GM19035 (cell line): ENCODE measurements at regions not wholly inside any gene's neighbourhood (a gene's known extent, or its start where the extent isn't known, plus 50 kb on each side); places are given as distances from the start of the nearest gene placed in this dataset.
"Not testable (repeated sequence)": the region's sequence is repeated elsewhere in the genome, so short reads cannot be mapped to it uniquely, and the experiment has no call there.

Experiments
- ATAC-seq: cut with Tn5 transposase; IDR thresholded peaks from one replicate; pipeline ENCODE4 v1.9.1; 2021; ENCODE audit not compliant: unreplicated experiment

DNA sequence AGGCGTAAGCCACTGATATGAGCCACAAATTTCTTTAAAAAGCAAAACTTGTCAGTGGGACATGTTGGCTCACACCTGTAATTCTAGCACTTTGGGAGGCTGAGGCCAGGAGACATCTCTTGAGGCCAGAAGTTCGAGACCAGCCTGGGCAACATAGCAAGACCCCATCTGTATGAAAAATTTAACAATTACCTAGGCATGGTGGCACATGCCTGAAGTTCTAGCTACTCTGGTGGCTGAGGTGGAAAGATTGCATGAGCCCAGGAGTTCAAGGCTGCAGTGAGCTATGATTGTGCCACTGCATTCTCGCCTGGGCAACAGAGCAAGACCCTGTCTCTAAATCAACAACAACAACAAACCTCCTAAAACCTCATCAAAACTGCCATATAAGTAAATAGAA is 147.6 kb upstream of the BARHL2 start:
- ATAC-seq, result no peak

DNA sequence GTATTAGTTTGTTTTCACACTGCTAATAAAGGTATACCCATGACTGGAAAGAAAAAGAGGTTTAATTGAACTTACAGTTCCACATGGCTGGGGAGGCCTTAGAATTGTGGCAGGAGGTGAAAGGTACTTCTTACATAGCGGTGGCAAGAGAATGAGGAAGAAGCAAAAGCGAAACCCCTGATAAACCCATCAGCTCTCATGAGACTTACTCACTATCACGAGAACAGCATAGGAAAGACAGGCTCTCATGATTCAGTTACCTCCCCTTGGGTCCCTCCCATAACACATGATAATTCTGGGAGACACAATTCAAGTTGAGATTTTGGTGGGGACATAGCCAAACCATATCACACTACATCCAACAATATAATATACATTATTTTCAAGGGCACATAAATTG is 145.7 kb upstream of the BARHL2 start:
- ATAC-seq, result no peak

DNA sequence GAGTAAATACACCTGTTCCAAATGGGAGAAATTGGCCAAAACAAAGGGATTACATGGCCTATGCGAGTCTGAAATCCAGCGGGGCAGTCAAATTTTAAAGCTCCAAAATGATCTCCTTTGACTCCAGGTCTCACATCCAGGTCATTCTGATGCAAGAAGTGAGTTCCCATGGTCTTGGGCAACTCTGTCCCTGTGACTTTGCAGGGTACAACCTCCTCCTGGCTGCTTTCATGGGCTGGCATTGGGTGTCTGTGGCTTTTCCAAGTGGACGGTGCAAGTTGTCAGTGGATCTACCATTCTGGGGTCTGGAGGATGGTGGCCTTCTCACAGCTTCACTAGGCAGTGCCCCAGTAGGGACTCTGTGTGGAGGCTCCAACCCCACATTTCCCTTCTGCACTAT is 144.3 kb upstream of the BARHL2 start:
- not testable (repeated sequence) for ATAC-seq

DNA sequence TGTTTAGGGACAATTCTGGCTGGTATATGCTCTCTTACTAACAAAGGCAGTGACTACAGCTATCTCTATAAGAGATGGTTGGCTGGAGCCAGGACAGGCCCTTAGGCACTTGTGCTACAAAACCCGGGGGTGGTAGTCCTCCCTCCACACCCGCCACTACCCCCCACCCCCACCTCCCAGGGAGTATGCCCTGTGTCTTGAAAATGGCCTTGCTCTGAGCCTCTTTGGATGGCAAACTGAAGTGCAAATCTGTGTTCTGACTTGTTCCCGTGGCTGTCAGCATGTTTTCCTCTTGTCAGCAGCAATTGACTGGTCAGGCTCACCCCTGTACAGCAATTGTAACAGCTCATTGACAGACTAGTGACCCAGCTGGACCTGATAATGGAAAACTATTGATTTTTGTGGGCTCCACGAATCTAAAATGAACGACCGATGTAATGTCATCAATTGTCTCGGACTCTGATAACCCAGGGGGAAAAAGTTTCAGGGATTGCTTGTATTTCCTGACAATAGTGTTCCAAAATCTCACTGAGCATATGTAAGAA is 139.4 kb upstream of the BARHL2 start:
- no peak for ATAC-seq

DNA sequence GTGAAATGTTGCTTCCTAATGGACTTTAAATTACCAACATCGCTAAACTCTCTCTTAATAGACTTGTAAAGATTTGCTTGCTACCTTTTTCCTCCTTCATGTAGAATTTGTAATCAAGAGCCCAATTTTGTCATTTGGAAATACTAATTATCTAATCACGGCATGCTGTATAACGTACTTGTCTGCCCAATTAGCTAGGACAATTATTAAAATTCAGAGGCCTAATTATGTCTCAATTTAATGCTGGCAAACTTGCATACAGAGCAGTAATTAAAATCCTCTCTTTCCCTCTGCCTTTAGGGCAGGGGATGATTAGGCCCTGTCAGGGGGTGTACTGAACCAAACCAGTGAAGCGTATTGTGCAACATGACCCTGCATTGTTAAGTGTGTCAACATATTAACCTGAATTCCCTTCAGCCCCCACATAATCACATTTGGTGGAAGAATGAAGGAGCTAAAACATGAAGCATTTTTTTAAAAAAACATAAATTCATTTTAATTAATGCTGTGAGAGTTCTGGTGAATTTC is 137.4 kb upstream of the BARHL2 start:
- ATAC-seq, result no peak

DNA sequence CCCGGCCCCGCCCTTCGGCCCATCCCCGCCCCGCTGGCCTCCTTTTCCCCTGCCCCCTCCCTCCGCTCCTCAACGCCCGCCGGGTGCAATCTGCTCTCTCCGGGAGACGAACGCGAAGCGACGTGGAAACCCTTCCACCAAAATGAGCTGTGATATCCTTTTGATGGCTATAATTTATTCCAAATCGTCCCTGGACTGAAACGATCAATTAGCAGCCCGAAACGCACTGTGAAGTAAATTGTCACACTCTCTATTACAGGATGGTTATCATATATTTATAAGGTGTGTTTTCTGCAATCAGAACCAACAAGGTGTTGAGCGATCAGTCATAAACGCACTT is 134.6 kb upstream of the BARHL2 start:
- no peak for ATAC-seq

DNA sequence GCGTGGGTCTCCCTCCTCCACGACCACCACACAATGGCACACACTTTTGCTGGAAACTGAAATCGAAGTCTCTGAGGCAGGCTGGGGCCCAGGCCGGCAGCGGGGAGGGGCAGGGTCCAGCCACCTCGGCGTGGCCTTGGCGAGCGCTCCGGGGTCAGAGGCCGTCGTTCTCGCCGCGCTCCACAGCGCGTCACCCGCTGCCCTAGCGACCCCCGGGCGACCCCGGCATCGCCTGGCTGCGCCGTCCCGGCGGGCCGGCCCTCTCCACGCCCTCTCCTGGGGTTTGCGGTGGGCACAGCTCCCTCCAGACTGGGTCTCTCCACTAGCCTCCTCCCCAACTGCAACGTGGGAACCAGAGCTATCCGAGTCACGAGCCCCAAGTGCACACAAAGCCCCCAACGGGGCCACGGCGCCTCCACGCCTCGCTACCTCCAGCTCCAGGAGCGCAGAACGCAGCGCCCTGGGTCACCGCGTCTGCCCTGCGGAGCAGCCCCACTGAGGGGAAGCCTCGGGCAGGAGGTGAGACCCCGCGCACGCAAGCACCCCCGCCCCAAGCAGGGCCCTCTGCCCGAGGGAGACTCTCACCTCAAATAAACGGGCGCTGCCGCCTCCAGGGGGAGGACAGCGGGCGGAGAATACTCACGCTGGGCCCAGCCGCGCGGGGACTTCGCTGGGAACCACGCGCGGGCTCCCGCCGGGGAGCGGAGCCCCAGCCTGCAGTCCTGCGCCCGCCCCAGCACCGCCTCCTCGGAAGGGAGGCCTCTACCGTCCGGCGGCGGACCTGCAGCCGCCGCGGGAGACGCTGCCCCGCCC is 134.0 kb upstream of the BARHL2 start:
- peak; percentile 97 for ATAC-seq

DNA sequence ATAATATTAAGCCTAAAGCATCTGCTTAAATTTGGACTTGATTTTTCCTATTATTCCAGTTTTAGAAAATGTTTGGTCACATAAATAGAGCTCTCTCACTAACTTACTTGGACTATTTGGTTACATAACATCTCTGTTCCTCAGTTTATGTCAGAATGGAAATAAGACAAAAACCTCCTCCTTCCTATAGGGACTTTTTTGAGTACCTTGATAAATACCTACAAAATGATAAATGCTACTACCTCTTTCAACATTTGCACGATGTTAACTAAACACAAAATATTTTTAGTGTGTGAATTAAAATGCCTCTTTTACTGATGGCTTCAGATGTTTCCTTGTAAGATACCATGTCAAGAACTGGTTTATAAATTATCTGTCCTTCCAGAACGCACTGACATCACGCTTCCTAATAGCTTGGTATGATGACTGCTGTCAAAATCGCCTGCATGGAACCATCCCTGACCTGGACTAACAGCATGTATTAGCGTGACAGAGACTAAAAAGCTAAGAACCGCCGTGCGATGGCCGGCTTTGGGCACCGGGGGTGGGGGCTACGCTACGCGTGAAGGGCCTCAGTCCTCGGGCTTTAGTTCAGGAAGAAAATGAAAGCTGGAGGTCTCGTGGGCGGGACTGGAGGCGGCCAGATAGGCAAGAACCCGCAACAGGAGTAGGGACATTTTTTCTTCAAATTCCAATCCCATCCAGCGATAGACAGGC is 133.2 kb upstream of the BARHL2 start:
- no peak for ATAC-seq

DNA sequence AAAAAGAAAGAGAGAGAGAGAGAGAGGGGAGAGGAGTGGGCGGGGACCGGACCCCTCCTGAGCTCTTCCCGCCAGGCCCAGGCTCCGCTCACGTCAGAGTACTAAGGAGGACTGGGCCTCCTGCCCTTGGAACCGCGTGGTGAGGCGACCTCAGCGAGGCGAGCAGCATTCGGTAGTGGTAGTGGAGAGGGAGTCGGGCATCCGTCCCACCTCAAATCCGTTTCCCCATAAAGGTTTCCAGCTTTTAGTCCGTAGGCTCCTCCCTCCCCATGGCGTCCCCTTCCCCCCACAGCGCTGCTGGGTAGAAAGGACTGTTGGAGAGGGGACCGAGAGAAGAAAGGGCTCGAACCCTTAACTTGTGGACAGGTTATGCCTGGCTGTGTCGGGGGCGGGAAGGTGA is 124.4 kb upstream of the BARHL2 start:
- no peak for ATAC-seq

DNA sequence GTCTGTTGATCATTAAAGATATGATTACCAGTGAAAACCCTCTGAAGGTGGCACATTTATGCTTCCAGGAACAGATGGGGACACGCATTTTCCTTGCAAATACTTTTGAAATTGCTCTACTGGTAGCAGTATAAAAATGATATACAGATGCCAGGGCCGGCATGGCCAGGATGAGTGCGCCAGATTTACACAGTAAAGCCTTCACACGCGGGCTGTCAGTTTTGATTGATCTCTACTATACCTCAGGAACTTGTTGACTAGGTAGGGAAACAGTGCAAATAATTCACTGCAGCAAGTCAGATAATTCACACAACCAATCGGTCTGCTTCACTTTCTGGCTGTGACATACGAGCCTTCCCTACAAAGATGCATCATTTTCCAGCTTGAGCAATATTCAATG is 123.2 kb upstream of the BARHL2 start:
- no peak for ATAC-seq

DNA sequence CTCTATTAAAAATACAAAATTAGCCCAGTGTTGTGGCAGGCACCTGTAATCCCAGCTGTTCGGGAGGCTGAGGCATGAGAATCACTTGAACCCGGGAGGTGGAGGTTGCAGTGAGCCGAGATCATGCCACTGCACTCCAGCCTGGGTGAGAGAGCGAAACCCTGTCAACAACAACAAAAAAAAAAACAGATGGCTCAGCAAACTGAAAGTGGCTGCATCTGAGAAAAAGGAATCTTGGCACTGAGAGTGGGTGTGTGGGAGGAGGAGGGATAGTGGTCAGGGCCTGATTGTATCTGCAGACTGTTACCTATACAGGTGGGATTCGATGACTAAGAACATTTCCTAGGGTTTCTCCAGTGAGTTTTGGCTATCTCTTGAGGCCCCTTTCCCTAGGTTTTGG is 122.2 kb upstream of the BARHL2 start:
- no peak for ATAC-seq

DNA sequence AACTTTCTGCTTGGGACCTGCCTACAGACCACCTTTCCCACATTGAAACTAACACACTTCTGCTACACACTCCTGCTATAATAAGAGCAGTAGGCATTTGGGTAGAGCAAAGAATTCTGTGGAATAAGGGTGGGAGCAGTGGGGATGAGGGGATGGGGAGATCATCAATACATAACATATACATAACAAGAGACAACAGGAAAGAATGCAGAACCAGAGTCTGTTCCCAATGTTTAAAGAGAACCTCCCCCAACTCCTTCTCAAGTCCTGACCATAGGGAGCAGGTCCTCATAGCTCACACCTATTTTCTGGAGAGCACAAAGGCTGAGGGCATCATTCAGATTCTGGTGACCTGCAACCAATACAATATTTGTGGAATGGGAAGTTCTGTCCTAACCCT is 121.6 kb upstream of the BARHL2 start:
- no peak for ATAC-seq

DNA sequence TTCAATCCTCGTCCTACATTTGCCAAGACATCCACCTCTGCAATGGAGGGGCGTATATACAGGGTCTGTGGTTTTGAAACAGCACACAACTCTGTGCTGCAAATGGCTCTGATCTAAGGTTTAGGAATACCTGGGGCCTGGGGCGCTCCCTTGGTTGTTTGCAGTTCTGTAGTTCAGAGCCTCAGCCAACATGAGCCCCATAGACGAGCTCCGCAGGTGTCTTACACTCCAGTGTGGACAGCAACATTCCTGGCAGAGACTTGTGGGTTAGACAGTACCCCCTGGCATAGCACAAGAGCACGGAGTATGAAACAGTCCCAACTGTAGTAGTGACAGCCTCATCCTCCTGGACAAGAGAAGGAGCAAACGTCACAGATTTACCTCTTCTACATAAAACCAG is 120.3 kb upstream of the BARHL2 start:
- no peak for ATAC-seq

DNA sequence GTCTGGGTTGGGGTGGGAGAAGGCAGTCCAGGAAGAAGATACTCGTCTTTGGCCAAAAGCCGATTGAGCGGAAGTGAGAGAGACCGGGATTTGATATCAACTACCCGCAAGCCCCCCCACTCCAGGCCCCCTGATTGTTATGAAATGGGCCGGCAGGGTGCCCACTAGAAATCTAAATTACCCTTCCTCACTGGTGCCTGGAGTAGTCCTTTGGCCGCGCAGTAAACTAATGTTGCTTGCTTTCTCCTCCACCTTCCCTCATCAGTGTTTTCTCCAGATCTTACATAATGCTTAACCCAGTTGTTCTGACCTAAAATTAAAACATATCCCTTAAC is 119.2 kb upstream of the BARHL2 start:
- no peak for ATAC-seq

DNA sequence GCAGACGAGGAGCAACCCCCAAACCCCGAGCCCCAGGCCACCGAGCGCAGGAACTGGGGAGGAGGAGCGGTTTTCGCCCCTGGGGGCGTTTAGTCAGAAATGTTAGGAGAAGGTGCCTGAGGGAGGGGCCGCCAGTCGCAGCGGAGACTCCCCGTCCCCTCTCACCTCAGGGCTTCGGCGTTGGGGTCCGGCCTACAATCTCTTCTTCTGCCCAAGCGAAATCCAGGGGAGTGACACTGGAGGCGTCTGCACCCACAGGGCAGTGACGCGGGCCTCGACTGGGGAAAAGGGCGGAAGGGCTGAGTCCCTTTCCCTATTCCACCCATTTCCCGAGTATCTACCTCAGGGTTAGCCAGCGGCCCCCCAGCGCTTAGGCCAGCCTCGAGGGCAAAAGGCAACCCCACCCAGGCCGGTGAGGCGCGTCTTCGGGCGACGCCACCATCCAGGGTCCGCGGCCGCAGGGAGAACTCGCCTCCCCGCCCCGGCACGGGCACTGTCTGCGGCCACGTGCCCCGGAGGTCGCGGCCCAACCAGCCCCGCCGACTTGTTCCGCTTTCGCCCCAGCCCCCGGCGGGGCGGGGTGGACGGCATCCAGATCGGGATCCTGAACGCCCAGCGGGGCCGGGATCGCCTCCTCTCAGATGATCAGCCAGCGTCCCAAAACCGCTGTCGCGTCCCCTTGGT is 118.7 kb upstream of the BARHL2 start:
- ATAC-seq, result no peak

DNA sequence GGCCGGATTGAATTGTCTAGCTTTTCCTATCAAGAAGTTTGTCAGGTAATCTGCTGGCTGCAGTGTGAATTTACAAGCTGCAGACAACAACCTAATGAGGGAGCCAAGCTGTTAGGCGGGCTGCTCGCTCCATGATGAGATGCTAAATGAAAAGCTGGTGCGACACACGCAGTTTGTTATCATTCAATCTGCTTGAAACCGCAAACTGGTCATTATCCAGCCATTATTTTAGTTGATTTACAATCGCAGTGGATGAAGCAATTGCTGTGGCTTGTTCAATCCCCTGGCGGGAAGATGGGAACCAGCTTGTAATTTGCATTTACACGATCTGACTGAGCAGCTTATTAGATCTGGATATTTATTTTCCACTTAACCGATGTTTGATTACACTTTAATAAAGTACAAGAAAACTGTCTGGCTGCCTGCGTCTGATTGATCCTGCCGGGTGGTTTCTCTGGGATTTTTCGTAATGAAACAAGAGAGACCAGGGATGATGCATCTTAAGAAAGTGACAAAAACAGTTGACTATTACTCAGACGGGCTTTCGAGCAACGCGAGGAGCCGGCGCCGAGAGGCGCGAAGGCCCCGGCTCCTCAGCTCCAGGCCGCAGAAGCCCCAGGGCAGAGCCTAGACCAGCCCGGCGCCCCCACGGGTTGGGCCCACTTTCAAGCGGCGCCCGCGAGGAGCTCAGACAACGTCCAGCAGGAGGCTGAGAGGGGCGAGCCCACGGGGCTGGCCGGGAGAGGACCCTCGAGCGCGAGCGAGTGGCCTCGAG is 118.0 kb upstream of the BARHL2 start:
- ATAC-seq, result no peak

DNA sequence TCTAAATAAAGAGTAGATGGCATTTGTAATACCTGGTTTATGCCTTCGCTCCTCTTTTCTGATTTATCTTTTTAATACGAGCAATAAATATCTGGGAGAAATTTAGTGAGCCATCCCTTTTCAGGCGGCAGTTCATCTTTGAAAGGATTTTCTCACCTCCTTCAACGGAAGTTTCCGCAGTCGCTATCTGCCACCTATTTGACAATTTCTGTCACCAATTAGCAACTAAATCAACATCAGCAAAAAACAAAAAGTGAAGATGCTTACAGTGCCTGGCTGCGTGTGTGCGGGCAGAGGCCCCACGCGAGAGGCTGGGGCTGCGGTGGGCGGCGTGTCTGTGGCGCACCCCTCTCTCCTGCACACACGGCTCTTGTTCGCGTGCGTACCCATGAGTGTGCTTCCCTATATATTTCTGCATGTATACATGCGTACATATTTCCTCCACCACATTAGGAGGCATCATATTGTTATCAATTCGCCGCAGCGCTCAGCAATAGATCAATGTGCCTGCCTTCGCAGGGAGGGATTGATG is 117.3 kb upstream of the BARHL2 start:
- ATAC-seq, result no peak

DNA sequence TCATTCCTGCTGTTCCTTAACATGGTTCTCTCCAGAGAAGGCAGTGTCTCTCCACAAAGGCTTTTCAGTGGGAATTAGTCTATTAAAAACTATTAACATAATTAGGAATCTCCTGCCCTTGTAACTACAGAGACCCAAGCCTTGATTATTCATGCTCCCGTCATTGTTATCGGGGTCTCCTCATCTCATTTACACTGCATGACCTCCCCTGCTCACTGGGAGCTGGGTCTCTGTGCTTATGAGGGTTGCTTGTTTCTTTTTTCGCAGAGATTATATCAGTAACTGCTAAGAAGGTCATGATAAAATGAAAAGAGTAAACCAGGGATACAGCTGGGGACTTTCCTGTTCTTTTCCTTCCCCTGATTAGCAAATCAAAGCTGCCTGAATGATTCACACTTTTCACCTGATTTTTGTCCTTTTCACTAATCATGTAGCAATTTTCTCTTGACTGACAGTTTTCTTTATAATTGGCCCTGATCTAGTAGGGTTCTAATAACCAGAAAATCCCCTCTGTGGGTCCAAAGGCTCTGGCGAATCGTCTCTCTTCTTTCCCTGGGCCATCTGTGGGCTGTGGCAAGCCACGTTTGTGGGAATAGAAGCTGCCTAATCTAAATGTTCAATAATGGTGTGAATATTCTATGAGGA is 116.5 kb upstream of the BARHL2 start:
- no peak for ATAC-seq

DNA sequence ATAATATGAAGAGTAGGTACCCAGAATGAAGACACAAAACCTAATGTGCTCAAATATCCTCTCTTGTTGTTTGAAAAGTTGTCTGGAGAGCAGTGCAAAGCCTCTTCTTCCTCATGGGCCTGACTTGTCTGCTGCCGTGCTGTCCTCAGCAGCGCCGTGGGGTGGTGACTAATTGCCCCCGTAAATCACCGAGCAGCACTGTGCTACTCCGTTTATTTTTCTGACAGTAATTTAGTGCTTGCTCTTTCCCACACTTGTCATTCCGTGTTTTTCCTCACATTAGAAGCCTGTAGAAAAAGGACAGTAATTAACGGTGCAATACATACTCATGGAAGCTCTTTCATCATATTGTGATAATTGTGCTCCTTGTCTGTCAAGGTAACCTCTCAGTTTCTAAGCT is 114.8 kb upstream of the BARHL2 start:
- ATAC-seq, result no peak

DNA sequence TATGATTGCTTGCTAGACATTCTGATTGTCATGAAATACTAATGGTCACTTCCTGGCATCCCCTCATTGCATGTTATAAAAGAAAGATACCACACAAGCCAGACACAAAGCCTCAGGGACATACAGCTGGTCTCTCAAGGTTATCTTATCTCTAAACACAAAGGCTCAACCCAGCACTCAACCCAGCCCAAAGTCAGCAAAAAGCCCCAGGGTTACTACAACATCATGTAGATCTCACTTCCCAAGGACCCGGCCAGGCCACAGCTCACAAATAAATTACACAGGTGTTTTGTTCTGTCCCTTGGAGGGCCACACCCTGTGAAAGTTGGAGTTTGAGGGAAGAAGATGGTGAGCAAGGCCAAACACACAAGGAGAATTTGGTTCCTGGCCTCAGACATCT is 109.7 kb upstream of the BARHL2 start:
- no peak for ATAC-seq
